ENCODE measurements at regions not wholly inside any gene's neighbourhood (a gene's known extent, or its start where the extent isn't known, plus 50 kb on each side); places are given as distances from the start of the nearest gene placed in this dataset.

DNA sequence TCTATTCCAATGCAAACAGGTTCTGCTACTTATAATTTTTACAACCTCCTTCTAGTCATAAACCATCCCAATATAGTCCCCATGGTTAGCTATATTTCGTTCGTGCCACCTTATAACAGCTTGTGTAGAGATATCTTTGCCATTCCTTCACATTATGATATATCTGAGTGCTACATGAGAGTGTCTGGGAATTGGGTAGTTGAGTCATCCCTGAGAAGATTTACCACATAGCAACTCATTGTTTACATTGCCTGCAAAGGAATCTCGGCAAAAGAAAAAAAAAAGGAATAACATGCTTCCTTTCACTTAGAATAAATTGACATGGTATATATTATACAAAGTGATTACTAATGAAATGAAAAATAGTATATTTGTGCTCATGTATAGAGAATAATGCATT is 86.0 kb upstream of the VGLL3 start:
- intact Hi-C loops (cut with micrococcal nuclease), result no loop called here
- H3K4me1 Mint-ChIP-seq, result no peaks in the 10 kb centered on the region
- no CpG with 5 or more reads among the region's 3 CpGs for WGBS (ENCODE audit: insufficient coverage)
- Histone ChIP-seq H3K27ac (ENCODE audit: low read depth in 1 of 2, low read length in 2 of 2) (no peak overlapping the region), H3K9me3 (replicated peaks in 1 of 2; ENCODE audit: control insufficient read depth in 1 of 2, insufficient read depth in 1 of 2, low read length in 2 of 2) (no peaks in the 10 kb centered on the region), H4K20me1 (ENCODE audit: insufficient read depth, low read length) (no peaks in the 10 kb centered on the region), H3K27me3 (ENCODE audit: control insufficient read depth in 2 of 2, insufficient read depth in 2 of 2, low read length in 2 of 2) (no peaks in the 10 kb centered on the region), H3K4me1 (ENCODE audit: control insufficient read depth in 1 of 2, insufficient read depth in 2 of 2, low read length in 2 of 2) (no peaks in the 10 kb centered on the region), H3K79me2 (ENCODE audit: insufficient read depth, low read length) (no peaks in the 10 kb centered on the region), H3K9ac (ENCODE audit: insufficient read depth, low read length, poor library complexity, severe bottlenecking) (no peak overlapping the region), H2AFZ (ENCODE audit: insufficient read depth, low read depth, low read length, poor library complexity, severe bottlenecking) (no peak overlapping the region), H3K4me2 (replicated peaks; ENCODE audit: extremely low read depth, low read length, poor library complexity, severe bottlenecking) (no peak overlapping the region), H3K4me3 (replicated peaks in 1 of 3; ENCODE audit: low read depth in 2 of 3, low read length in 3 of 3) (no peak overlapping the region), H3K36me3 (replicated peaks in 1 of 2; ENCODE audit: control insufficient read depth in 1 of 2, insufficient read depth in 2 of 2, low read length in 2 of 2) (no peaks in the 10 kb centered on the region)
- H3K36me3 Mint-ChIP-seq, result no peaks in the 10 kb centered on the region
- H3K27me3 Mint-ChIP-seq (ENCODE audit: low read depth in 3 of 3), result peaks cover 2 to 3% (median 2%) of the 10 kb centered on the region in 3 donors
- TF ChIP-seq CTCF (IDR thresholded peaks at IDR 0.05), result no peak
- no peak for DNase-seq
- H3K9me3 Mint-ChIP-seq, result no peaks in the 10 kb centered on the region
- no peak overlapping the region for H3K27ac Mint-ChIP-seq
- H3K4me3 Mint-ChIP-seq, result no peak overlapping the region

DNA sequence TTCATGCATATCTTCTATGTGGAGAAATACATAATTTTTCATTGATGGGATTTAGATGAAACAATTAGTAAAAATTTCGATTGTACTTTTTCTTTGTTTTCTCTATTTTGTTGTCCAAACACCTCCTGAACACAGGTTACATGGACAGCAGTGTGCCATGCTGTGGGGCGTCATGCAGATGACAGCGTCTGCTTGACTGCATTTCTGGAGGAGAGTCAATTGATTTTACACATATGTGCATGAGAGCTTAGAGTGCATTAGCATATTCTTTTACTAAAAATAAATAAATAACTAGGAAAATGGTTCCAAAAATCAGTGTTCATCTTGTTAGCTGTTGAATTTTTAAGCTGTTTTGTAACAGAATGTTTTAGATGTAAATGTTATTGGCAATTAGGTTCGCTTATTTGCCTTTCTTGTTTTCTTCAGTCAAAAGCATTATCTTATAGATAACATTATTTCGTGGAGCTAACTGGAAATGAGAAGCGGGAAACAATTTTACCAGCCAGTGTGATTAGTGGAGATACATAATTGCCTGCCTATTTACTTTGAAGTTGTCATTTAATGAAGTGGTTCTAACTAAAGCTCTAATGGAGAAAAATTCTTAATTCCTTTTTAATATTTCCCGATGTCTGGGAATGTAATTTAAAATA is 82.7 kb upstream of the VGLL3 start:
- intact Hi-C loops (cut with micrococcal nuclease), result no loop called here
- H3K4me2 ChIP-seq (replicated peaks; ENCODE audit: extremely low read depth, low read length, poor library complexity, severe bottlenecking), result no peak overlapping the region
- no peak for DNase-seq
- no peaks in the 10 kb centered on the region for H3K36me3 Mint-ChIP-seq
- no peak overlapping the region for H2AFZ ChIP-seq (ENCODE audit: insufficient read depth, low read depth, low read length, poor library complexity, severe bottlenecking)
- TF ChIP-seq CTCF (IDR thresholded peaks at IDR 0.05), result no peak
- H3K27ac Mint-ChIP-seq, result no peak overlapping the region
- no peak overlapping the region for H3K9ac ChIP-seq (ENCODE audit: insufficient read depth, low read length, poor library complexity, severe bottlenecking)
- H4K20me1 ChIP-seq (ENCODE audit: insufficient read depth, low read length), result no peaks in the 10 kb centered on the region
- no peak overlapping the region for H3K4me3 ChIP-seq (replicated peaks in 1 of 3; ENCODE audit: low read depth in 2 of 3, low read length in 3 of 3)
- peaks cover 0 to 4% (median 2%) of the 10 kb centered on the region in 3 donors for H3K27me3 Mint-ChIP-seq (ENCODE audit: low read depth in 3 of 3)
- H3K4me3 Mint-ChIP-seq, result no peak overlapping the region
- H3K4me1 ChIP-seq (ENCODE audit: control insufficient read depth in 1 of 2, insufficient read depth in 2 of 2, low read length in 2 of 2), result no peaks in the 10 kb centered on the region
- no peaks in the 10 kb centered on the region for H3K27me3 ChIP-seq (ENCODE audit: control insufficient read depth in 2 of 2, insufficient read depth in 2 of 2, low read length in 2 of 2)
- H3K9me3 ChIP-seq (replicated peaks in 1 of 2; ENCODE audit: control insufficient read depth in 1 of 2, insufficient read depth in 1 of 2, low read length in 2 of 2), result no peaks in the 10 kb centered on the region
- H3K79me2 ChIP-seq (ENCODE audit: insufficient read depth, low read length), result no peaks in the 10 kb centered on the region
- H3K4me1 Mint-ChIP-seq, result no peaks in the 10 kb centered on the region
- H3K36me3 ChIP-seq (replicated peaks in 1 of 2; ENCODE audit: control insufficient read depth in 1 of 2, insufficient read depth in 2 of 2, low read length in 2 of 2), result no peaks in the 10 kb centered on the region
- H3K27ac ChIP-seq (ENCODE audit: low read depth in 1 of 2, low read length in 2 of 2), result no peak overlapping the region
- H3K9me3 Mint-ChIP-seq, result no peaks in the 10 kb centered on the region
- no CpG with 5 or more reads among the region's 7 CpGs for WGBS (ENCODE audit: insufficient coverage)

Data from CD14-positive monocyte (primary cell).